ENCODE measurements at regions not wholly inside any gene's neighbourhood (a gene's known extent, or its start where the extent isn't known, plus 50 kb on each side); places are given as distances from the start of the nearest gene placed in this dataset.

DNA sequence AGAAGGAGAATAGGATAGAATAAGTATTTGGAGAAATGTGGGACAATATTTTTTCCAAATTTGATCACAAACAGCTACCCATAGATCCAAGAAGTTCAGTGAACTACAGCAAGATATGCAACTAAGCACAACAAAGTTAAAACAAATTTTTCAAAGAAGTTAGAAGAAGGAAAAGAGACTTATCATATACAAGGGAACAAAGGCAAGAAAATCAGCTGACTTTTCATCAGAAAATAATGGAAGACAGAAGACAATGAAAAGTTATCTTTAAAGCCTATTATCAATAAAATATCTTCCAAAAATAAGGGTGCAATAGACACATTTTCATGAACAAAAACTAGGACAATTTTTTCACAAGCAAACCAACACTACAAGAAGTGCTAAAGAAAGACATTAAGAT, 202.8 kb upstream of the FN1 start:
- Histone ChIP-seq H3K27ac (replicated peaks) (no peak overlapping the region), H3K4me3 (no peak overlapping the region), H3K27me3 (ENCODE audit: low read depth) (no peaks in the 10 kb centered on the region), H3K9me3 (replicated peaks) (peaks cover 26% of the 10 kb centered on the region), H3K4me1 (no peaks in the 10 kb centered on the region), H3K36me3 (no peaks in the 10 kb centered on the region)
- intact Hi-C loops (cut with micrococcal nuclease), result no loop called here
- TF ChIP-seq, protein P1, sequence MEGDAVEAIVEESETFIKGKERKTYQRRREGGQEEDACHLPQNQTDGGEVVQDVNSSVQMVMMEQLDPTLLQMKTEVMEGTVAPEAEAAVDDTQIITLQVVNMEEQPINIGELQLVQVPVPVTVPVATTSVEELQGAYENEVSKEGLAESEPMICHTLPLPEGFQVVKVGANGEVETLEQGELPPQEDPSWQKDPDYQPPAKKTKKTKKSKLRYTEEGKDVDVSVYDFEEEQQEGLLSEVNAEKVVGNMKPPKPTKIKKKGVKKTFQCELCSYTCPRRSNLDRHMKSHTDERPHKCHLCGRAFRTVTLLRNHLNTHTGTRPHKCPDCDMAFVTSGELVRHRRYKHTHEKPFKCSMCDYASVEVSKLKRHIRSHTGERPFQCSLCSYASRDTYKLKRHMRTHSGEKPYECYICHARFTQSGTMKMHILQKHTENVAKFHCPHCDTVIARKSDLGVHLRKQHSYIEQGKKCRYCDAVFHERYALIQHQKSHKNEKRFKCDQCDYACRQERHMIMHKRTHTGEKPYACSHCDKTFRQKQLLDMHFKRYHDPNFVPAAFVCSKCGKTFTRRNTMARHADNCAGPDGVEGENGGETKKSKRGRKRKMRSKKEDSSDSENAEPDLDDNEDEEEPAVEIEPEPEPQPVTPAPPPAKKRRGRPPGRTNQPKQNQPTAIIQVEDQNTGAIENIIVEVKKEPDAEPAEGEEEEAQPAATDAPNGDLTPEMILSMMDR (IDR thresholded peaks at IDR 0.05; ENCODE audit: borderline replicate concordance), result no peak
- DNase-seq, result no peak

DNA sequence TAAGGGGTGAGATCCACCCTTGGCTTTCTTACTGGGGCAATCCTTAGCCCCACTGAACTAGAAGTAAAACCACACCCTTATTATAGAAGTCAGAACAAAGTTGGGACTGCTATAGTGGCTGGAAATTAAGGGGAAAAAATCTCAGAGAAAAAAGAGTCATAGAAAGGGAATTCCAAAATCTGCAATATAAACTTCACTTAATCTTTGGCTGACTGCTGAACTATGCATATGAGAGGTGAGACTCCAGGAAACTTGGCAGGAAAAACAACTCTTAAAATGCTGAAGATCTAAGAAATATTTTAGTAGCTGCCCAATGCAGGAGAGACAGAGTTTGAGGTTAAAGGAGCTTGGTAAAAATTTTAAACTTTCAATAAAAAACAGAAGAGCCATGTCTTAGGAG, 201.8 kb upstream of the FN1 start:
- intact Hi-C loops (cut with micrococcal nuclease), result no loop called here
- TF ChIP-seq, protein P1 (IDR thresholded peaks at IDR 0.05; ENCODE audit: borderline replicate concordance), result no peak
- H3K4me3 ChIP-seq, result no peak overlapping the region
- no peaks in the 10 kb centered on the region for H3K27me3 ChIP-seq (ENCODE audit: low read depth)
- peaks cover 33% of the 10 kb centered on the region for H3K9me3 ChIP-seq (replicated peaks)
- H3K4me1 ChIP-seq, result no peaks in the 10 kb centered on the region
- H3K27ac ChIP-seq (replicated peaks), result no peak overlapping the region
- H3K36me3 ChIP-seq, result no peaks in the 10 kb centered on the region
- DNase-seq, result no peak

DNA sequence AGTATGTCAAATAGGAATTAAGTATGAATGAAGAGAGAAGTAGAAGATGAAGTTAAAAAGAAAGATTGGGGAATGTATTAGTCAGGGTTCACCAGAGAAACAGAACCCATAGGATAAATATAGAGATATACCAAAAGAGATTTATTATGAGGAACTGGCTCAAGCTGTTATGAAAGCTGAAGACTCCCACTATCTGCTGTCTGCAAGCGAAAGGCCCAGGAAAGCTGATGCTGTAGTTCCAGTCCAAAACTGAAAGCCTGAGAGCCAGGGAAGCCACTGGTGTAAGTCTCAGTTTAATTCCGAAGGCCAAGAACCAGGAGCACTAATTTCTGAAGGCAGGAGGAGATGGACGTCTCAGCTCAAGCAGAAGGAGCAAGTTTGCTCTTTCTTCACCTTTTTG, 200.9 kb upstream of the FN1 start:
- peaks cover 41% of the 10 kb centered on the region for H3K9me3 ChIP-seq (replicated peaks)
- H3K36me3 ChIP-seq, result no peaks in the 10 kb centered on the region
- no peak overlapping the region for H3K27ac ChIP-seq (replicated peaks)
- H3K4me1 ChIP-seq, result no peaks in the 10 kb centered on the region
- no peak overlapping the region for H3K4me3 ChIP-seq
- DNase-seq, result no peak
- H3K27me3 ChIP-seq (ENCODE audit: low read depth), result no peaks in the 10 kb centered on the region
- intact Hi-C loops (cut with micrococcal nuclease), result no loop called here
- TF ChIP-seq, protein P1 (IDR thresholded peaks at IDR 0.05; ENCODE audit: borderline replicate concordance), result no peak

DNA sequence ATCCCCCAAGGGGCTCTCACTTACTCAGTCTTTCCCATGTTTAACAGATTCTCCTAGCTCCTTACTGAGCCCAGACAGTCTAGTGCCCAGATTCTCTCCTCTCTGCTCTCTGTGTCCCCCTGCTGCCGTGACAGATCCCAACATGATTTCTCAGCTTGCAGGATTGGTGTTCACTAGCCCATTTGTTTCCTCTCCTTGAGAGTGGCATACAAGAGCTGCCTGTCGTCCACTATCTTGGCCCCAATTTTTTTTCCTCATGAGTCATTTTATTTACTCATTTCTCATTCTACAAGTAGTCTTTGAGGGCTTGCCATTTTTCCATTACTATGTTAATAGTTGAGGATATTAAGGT, 199.9 kb upstream of the FN1 start:
- intact Hi-C loops (cut with micrococcal nuclease), result no loop called here
- no peaks in the 10 kb centered on the region for H3K36me3 ChIP-seq
- DNase-seq, result no peak
- no peaks in the 10 kb centered on the region for H3K4me1 ChIP-seq
- no peak overlapping the region for H3K4me3 ChIP-seq
- TF ChIP-seq, protein P1 (IDR thresholded peaks at IDR 0.05; ENCODE audit: borderline replicate concordance), result no peak
- H3K27ac ChIP-seq (replicated peaks), result no peak overlapping the region
- H3K27me3 ChIP-seq (ENCODE audit: low read depth), result no peaks in the 10 kb centered on the region
- H3K9me3 ChIP-seq (replicated peaks), result peaks cover 52% of the 10 kb centered on the region

DNA sequence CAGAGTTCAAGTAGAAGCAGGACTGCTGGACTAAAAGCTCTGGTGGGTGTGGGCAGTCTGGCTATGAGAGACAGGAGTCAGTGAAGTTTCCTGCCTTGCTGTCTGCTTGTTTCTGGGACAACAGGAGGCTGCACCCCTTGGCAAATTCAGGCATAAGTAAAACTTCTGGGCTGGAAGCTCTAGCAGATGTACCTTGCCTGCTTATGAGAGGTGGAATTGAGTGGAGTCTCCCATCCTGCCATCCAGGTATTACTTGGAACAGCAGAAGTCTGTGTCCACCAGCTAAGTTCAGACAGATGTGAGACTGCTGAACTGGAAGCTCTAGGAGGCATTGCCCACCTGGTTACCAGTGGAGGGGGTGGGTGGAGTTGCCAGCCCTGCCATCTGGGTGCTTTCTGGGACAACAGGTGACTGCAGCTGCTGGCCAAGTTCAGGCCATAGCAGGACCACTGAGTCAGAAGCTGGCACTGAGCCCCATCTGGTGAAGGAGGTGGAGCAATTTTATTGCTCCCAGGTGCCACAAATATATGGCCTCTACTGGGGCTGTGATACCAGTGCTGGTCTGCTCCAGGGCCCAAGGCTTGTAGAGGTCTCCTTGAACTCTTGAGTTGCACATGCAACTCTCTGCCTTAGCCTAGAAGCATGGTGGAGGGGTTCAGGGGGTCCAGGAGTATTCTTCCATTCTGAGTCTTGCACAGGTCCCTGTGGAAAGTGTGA, 199.4 kb upstream of the FN1 start:
- DNase-seq, result no peak
- no peaks in the 10 kb centered on the region for H3K4me1 ChIP-seq
- TF ChIP-seq, protein P1 (IDR thresholded peaks at IDR 0.05; ENCODE audit: borderline replicate concordance), result no peak
- no peaks in the 10 kb centered on the region for H3K36me3 ChIP-seq
- no peak overlapping the region for H3K4me3 ChIP-seq
- intact Hi-C loops (cut with micrococcal nuclease), result no loop called here
- H3K9me3 ChIP-seq (replicated peaks), result peaks cover 57% of the 10 kb centered on the region
- no peak overlapping the region for H3K27ac ChIP-seq (replicated peaks)
- H3K27me3 ChIP-seq (ENCODE audit: low read depth), result no peaks in the 10 kb centered on the region
